Panc1 (cell line): ENCODE measurements at regions not wholly inside any gene's neighbourhood (a gene's known extent, or its start where the extent isn't known, plus 50 kb on each side); places are given as distances from the start of the nearest gene placed in this dataset.

Experiments
- ATAC-seq: fragments of 200-7000 bp; cut with Tn5 transposase; 2 replicates; pipeline ENCODE4 v1.9.1; 2020; ENCODE audit warnings: mild to moderate bottlenecking, moderate library complexity
- BruUV-seq: library from RNA; stranded (reverse); fragments of 400-500 nt; replicated peaks from 2 replicates; lab custom pipeline; 2021; lab: Mats Ljungman, UMichigan
- CTCF ChIA-PET: fragments of 300-600 bp; sonication (Branson Sonifier 250); formaldehyde crosslinking; loops from one replicate; lab custom pipeline; 2022; ENCODE audit warnings: antibody characterized with exemption; lab: Charles Lee
- POLR2A ChIA-PET: fragments of 300-600 bp; sonication (Branson Sonifier 250); formaldehyde crosslinking; loops from one replicate; lab custom pipeline; 2022; ENCODE audit warnings: antibody characterized with exemption; lab: Charles Lee
- DNase-seq: peaks from one replicate; pipeline ENCODE4 v3.0.0-alpha.2; 2010; ENCODE audit warnings: low read depth, low spot score
- H3K27ac ChIP-seq: 2 replicates; pipeline ENCODE4 v1.5.1; 2011; ENCODE audit warnings: mild to moderate bottlenecking, low read length, inconsistent platforms
- H3K27me3 ChIP-seq: fragments of 200-500 bp; sonication (Bioruptor generic); 2 replicates; pipeline ENCODE4 v1.6.0; 2014; ENCODE audit warnings: low read length, inconsistent platforms; ENCODE audit not compliant: control insufficient read depth, insufficient read depth
- H3K36me3 ChIP-seq: fragments of 200-500 bp; sonication (Bioruptor generic); 2 replicates; pipeline ENCODE4 v1.5.1; 2014; ENCODE audit warnings: inconsistent platforms, mild to moderate bottlenecking, low read length, moderate library complexity; ENCODE audit not compliant: control insufficient read depth, insufficient read depth
- H3K4me1 ChIP-seq: 2 replicates; pipeline ENCODE4 v1.5.1; 2011; ENCODE audit warnings: inconsistent platforms, mild to moderate bottlenecking, low read length, moderate library complexity; ENCODE audit not compliant: control insufficient read depth, insufficient read depth
- H3K4me3 ChIP-seq, 2 experiments: 2 replicates each; pipeline ENCODE4 v1.5.1; 2011 to 2012; ENCODE audit warnings: low read depth in 2 of 2, low read length in 2 of 2, mild to moderate bottlenecking in 2 of 2, inconsistent platforms in 1 of 2, moderate library complexity in 1 of 2
- H3K9me3 ChIP-seq: fragments of 200-500 bp; sonication (Bioruptor generic); 2 replicates; pipeline ENCODE4 v1.5.1; 2014; ENCODE audit warnings: low read depth, mild to moderate bottlenecking, inconsistent platforms, low read length, moderate library complexity; ENCODE audit not compliant: control insufficient read depth, insufficient read depth
- POLR2AphosphoS5 ChIP-seq: IDR thresholded peaks from 2 replicates; pipeline ENCODE4 v1.6.1; 2012; ENCODE audit warnings: mild to moderate bottlenecking, low read depth, low read length, moderate library complexity
- SIN3A ChIP-seq: IDR thresholded peaks from 2 replicates; pipeline ENCODE4 v1.6.1; 2012; ENCODE audit warnings: low read depth, mild to moderate bottlenecking, low read length, moderate library complexity, borderline replicate concordance; ENCODE audit not compliant: insufficient read depth
- TCF7L2 ChIP-seq: IDR thresholded peaks from 2 replicates; pipeline ENCODE4 v1.6.1; 2011; ENCODE audit warnings: mild to moderate bottlenecking, low read depth, low read length, inconsistent platforms
- in situ Hi-C: cut with HindIII; loops from 2 replicates; pipeline ENCODE4 v1.10.0; 2016; ENCODE audit warnings: low sequenced_read_pairs, low pct_unique_long_range_greater_than_20kb
- intact Hi-C: fragments of 100-400 bp; cut with micrococcal nuclease; formaldehyde crosslinking; loops from one replicate; pipeline ENCODE4 v1.10.0; 2022; ENCODE audit not compliant: unreplicated experiment
- TF ChIP-seq, protein P1 (sequence below): fragments of 450-650 bp; IDR thresholded peaks from 2 replicates; pipeline ENCODE4 v1.5.1; 2017; ENCODE audit warnings: mild to moderate bottlenecking
- TF ChIP-seq, protein P2 (sequence below), 2 experiments: IDR thresholded peaks; 2 replicates each; pipeline ENCODE4 v1.6.1; 2011 to 2012; ENCODE audit warnings: low read depth in 2 of 2, control low read depth in 1 of 2, low read length in 1 of 2, mild to moderate bottlenecking in 1 of 2, moderate library complexity in 1 of 2; ENCODE audit not compliant: insufficient read depth in 1 of 2

DNA sequence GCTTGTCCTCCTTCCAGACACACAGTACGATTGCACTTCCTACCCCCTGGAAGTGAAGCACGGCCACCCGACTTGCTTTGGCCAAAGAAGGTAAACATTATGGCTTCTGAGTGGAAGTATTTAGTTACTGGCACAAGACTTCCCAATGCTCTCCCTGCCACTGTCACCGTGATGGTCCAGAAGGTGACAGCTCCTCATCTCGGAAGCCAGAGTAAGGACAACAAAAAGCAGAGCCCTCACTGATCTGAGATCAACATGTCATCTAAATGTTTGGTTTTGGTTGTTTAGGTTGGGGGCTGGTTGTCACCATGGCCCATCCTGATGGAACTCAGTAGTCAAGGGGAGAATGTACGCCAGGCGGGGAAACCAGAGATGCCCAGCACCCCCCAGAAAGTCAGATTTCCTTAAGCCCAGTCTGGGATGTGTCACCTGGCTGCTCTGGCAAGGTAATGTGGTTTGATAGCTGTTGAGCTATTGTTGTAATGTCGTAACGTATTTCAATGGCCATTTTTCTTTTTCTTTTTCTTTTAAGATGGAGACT, 170.1 kb upstream of the ZNF536 start:
- CTCF ChIA-PET: interaction anchor here (0.5 kb wide), 1 partner anchor 713 kb away, joined by 9 read pairs; no protein-coding TSS in a partner anchor

DNA sequence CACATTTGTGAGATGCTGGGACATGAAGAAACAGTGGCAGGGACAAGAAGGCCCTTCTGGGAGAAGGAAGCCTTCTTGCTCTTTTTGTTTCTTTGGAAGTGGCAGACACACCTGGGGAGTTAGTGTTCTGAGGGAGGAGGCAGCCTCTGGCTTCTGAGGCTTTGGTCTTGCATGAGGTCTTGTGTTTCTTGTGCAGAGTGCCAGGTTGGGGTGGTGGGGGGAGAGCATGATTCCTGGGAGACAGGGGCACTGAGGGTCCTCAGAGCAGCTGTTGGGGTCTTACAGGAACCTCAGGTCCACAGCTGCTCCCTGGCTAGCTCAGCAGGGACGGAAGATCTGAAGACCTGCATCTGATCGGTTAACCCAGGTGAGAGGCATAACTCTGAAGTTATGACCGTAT, 167.5 kb upstream of the ZNF536 start:
- in situ Hi-C loops: no loop called here
- no peaks in the 10 kb centered on the region for H3K4me1 ChIP-seq
- CTCF ChIA-PET: no interaction called here

More for the DNA sequence above, 170.1 kb upstream of the ZNF536 start:
- Histone ChIP-seq H3K27ac (no peak overlapping the region), H3K4me1 (no peaks in the 10 kb centered on the region), H3K36me3 (no peaks in the 10 kb centered on the region), H3K4me3 (no peak overlapping the region), H3K9me3 (no peaks in the 10 kb centered on the region), H3K27me3 (no peaks in the 10 kb centered on the region; the same call in 1 of the 2 replicates)
- intact Hi-C loops (no loop called here), in situ Hi-C loops (no loop called here)
- POLR2A ChIA-PET: no interaction called here
- TF ChIP-seq, protein P1, sequence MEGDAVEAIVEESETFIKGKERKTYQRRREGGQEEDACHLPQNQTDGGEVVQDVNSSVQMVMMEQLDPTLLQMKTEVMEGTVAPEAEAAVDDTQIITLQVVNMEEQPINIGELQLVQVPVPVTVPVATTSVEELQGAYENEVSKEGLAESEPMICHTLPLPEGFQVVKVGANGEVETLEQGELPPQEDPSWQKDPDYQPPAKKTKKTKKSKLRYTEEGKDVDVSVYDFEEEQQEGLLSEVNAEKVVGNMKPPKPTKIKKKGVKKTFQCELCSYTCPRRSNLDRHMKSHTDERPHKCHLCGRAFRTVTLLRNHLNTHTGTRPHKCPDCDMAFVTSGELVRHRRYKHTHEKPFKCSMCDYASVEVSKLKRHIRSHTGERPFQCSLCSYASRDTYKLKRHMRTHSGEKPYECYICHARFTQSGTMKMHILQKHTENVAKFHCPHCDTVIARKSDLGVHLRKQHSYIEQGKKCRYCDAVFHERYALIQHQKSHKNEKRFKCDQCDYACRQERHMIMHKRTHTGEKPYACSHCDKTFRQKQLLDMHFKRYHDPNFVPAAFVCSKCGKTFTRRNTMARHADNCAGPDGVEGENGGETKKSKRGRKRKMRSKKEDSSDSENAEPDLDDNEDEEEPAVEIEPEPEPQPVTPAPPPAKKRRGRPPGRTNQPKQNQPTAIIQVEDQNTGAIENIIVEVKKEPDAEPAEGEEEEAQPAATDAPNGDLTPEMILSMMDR: no peak
- TF ChIP-seq SIN3A (no peak), TCF7L2 (no peak), POLR2AphosphoS5 (no peak)
- TF ChIP-seq, protein P2, sequence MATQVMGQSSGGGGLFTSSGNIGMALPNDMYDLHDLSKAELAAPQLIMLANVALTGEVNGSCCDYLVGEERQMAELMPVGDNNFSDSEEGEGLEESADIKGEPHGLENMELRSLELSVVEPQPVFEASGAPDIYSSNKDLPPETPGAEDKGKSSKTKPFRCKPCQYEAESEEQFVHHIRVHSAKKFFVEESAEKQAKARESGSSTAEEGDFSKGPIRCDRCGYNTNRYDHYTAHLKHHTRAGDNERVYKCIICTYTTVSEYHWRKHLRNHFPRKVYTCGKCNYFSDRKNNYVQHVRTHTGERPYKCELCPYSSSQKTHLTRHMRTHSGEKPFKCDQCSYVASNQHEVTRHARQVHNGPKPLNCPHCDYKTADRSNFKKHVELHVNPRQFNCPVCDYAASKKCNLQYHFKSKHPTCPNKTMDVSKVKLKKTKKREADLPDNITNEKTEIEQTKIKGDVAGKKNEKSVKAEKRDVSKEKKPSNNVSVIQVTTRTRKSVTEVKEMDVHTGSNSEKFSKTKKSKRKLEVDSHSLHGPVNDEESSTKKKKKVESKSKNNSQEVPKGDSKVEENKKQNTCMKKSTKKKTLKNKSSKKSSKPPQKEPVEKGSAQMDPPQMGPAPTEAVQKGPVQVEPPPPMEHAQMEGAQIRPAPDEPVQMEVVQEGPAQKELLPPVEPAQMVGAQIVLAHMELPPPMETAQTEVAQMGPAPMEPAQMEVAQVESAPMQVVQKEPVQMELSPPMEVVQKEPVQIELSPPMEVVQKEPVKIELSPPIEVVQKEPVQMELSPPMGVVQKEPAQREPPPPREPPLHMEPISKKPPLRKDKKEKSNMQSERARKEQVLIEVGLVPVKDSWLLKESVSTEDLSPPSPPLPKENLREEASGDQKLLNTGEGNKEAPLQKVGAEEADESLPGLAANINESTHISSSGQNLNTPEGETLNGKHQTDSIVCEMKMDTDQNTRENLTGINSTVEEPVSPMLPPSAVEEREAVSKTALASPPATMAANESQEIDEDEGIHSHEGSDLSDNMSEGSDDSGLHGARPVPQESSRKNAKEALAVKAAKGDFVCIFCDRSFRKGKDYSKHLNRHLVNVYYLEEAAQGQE (IDR thresholded peaks at IDR 0.05; ENCODE audit: insufficient read depth in 1 of 2, low read depth in 2 of 2, low read length in 1 of 2): no peak
- BruUV-seq: no TSS peak
- ATAC-seq (no peak), DNase-seq (no peak)

More for the DNA sequence above, 167.5 kb upstream of the ZNF536 start:
- H3K27ac ChIP-seq: no peak overlapping the region
- intact Hi-C loops: no loop called here
- H3K9me3 ChIP-seq: no peaks in the 10 kb centered on the region
- POLR2A ChIA-PET: no interaction called here
- BruUV-seq: no TSS peak
- no peak for ATAC-seq
- no peak overlapping the region for H3K4me3 ChIP-seq
- DNase-seq: no peak
- TF ChIP-seq, protein P2 (IDR thresholded peaks at IDR 0.05; ENCODE audit: insufficient read depth in 1 of 2, low read depth in 2 of 2, low read length in 1 of 2): no peak
- no peak for TF ChIP-seq SIN3A
- TF ChIP-seq, protein P1: no peak
- TF ChIP-seq TCF7L2: no peak
- TF ChIP-seq POLR2AphosphoS5: no peak
- H3K36me3 ChIP-seq: no peaks in the 10 kb centered on the region
- peaks cover 13% of the 10 kb centered on the region for H3K27me3 ChIP-seq
